HG03460 (cell line): ENCODE measurements at regions not wholly inside any gene's neighbourhood (a gene's known extent, or its start where the extent isn't known, plus 50 kb on each side); places are given as distances from the start of the nearest gene placed in this dataset.

ENCODE experiments used
- ATAC-seq: cut with Tn5 transposase; IDR thresholded peaks from one replicate; pipeline ENCODE4 v1.9.1; 2021; ENCODE audit not compliant: unreplicated experiment

DNA sequence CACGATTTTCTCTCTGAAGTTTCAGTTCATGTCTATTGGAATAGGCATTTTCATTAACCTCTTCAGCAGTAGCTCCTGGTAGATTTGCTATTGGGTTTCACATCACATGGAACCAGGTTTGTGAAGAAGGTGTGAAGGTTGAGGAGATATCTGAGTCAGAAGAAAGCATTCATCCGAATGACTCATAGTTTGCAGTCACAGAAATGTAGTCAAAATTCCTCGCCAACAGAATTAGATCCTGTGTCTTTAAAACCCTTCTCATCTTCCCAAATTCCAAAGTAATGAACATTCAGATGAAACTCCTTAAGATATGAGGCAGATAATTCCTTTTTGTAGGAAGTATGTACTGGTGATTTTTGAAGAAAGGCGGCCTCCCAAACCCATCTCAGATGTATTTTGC lies 125.0 kb upstream of the LARGE1 start:
- no peak for ATAC-seq

DNA sequence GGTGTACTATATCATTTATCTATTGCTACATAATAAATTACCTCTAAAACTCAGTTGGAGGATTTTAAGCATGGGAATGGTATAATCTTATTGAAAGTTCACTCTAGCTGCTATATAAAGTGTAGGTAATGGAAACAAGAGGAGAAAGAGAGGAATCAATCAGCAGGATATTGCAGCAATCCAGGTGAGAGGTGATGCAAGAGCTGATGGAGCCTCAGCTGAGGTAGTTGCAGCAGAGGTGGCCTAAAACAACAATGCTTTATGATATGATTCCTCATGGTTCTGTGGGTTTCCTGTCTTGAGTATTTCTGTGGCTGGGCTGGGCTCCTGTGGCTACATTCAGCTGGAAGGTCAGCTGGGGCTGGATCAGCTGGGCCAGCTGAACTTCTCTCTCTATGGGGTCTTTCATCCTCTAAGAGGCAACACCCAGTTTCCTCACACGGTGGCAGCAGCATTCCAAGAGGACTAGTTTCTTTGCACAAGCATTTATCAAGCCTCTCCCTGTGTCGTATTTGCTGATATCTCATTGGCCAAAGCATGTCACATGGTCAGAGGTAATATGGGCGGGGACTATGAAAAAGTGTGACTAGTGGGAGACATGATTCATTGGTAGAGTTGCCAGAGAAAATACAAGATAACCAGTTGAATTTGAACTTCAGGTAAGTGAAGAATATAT lies 135.4 kb upstream of the LARGE1 start:
- ATAC-seq, result no peak

DNA sequence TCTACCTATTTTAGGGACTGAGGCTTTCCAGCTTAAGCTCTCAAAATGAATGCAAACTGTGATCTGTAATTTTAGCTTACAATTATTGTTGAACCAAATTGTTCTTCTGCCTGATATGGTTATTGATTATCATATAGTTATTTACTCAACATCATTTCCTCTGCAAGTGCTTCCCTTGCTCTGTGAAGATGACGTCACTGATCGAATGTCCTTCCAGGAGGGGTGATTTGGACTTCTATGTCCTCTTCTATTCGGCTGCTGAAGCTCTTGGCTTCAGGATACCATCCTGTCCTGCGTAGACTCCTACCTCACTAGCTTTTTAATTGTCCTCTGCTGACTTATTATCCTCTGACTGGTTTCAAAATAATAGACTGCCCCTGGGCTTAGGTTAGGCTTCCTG lies 137.4 kb upstream of the LARGE1 start:
- ATAC-seq, result no peak

DNA sequence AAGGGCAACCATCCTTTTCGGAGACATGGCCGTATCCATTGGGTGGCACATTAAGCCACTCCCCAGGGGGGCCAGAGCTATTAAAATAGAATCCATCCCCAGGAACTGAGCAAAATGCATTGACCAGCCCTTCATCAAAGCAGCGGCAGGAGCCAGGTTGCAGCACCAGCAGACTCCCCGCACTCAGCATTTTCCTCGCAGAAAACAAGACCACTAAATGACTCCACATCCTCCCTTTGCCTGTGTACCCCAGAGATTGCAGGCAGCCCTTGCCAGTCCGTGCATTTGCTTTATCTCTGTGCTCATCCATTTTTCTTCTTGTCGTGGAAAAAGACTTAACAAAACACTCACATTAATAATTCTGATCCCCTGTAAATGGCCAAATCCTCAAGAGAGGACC lies 144.4 kb upstream of the LARGE1 start:
- ATAC-seq, result no peak

DNA sequence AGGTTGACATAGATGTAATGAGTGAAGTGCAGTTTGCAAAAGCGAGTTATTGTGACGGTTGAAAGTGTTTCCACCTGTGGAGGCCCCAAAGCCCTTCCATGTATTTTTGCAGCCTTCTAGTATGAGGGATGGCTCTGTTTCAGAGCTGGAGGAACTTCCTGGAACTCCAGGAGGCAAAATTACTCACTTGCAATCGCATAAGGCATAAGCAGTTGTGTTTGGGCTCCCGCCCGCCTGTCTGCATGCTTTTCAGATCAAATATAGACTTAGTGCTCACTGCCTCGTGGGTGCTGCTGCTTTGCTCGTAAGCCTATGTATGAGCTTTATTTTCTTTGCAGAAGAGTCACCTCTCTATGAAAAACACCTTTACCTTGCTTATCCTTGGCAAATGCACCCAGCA lies 146.8 kb upstream of the LARGE1 start:
- no peak for ATAC-seq

DNA sequence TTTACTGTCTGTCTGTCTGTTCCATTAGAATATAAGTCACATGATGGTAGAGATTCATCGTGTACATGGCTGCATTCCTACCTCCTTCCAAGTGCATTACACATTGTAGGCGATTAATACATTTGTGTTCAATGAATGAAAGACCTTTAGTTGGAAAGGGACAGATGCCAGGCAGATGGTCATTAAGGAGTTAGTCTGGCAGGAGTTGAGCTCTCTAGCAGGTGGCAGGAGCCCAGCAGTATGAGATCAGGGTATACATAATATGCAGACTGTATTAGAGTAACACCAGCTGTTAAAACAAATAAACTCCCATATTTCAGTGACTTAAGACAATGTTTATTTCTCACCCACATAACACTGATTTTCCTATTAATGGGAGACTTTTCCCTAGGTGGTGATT lies 147.7 kb upstream of the LARGE1 start:
- ATAC-seq, result no peak

DNA sequence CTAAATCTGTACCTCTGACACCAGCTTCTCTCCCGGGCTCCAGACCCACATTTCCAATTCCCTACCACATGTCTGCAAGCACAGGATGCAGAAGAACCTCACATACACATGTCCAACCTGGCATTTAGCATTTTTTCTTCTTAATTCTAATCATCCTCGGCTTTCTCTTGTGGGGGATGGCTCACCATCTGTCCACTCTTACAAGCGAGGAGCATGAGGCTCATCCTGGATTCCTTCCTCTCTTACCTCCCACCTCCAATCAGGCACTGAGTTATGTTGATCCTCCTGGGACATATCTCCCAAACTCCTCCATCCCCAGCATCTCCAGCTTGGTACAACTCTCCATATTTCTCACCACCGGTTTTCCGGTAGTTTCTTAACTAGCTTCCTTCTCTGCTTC lies 149.8 kb upstream of the LARGE1 start:
- ATAC-seq, result no peak

DNA sequence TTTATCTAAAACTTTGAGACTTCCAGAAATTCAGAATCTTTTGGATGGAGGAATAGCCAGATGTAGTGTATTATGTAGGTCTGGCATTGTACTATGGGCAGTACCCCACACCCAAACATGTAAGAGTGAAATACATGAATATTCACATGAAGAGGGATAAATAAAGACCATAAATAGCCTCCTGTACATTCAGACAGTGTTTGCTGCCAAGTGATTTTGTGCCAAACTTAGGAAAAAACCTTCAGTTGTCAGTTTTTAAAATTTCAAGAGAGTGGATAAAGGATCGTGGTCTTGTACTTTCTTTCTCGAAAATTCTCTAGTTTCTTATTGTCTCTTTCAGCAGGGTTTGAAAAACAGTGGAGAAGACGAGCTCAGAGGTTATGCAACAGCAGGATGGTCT lies 150.3 kb upstream of the LARGE1 start:
- no peak for ATAC-seq

DNA sequence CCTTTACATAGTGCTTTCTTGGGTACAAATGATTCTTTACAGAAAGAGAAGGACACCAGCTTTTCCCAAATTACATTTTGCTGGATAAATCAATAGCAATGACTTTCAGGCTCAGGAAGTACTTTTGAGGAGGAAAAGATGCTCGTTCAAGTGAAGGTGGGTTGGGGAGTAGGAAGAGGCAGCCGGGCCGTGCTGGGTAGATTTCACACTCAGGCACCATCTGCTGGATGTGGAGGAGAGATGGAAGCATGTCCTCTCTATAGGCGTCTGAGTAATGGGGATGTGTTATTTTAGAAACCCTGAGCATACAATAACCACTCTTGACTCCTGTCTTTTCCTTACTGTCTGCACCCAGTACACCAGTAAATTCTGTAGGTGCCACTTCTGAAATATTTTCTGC lies 152.3 kb upstream of the LARGE1 start:
- no peak for ATAC-seq

DNA sequence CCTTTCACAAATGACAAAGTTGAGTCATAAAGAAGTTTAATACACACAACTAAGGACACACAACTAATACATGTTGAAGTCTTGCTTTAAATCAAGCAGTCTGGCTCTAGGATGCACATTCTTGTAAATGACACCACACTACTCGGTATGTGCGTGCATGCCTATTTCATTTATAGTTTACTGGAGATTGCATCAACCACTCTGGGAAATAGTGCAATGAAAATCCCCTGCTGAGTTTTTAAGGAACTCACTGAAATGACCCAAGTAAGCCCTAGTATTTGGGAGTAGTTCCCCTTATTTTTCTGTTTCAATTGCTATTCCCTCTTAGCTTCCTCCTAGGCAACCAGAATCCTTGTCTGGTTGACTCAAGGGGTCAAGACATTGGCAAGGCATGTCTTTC lies 160.2 kb upstream of the LARGE1 start:
- no peak for ATAC-seq

DNA sequence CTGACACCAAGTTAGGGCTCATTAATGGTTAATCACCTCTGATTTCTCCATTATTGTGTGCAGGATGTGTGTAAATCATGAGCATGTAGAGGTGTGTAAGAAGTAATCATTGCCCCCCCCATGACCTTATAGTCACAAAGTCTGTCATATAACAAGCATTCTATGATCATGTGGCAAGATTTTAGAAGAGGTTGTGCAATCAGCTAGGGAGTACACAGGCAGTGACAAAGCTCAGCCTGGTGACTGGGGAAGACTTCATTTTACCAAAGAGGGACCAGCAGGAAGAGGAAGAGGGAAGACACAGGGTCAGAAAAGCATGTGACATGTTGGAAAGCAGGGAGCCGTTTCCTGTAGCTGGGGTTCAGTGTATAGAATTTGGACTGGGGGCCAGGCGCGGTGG lies 176.5 kb upstream of the LARGE1 start:
- no peak for ATAC-seq

DNA sequence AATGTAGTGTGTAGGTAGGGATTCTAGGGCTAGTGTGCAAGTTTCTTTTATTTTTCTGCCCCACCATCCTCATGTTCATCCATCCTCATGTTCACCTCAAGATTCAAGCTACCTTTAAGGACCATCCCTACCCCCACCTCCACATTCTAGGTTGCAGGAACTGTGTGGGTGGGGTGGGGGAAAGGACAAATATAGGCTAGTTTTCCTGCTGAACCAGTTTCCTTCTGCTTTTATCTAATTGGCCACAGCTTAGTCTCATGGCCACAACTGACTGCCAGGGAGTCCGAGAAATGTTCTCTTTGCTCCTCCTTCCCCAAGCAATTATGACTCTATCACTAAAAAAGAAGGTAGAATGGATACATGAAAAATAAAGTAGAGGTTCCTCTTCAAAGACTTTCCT lies 179.0 kb upstream of the LARGE1 start:
- no peak for ATAC-seq

DNA sequence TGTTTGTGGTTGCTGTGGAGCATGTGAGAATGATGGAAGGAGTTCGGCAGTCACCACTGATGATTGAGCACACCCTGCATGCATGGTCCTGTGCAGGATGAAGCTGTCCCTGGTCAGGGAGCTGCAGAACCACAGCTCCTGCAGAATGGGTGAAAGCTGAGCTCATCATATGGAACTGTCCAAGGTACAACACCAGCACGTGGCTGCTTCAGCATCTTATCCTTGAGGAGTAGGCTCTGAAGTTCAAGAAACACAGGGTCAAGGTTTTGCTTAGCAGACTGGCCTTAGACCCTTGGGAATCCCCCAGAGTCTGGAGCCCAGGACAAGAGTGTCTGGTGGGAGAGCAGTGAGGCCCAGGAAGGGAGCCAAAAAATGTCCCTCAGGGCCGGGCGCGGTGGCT lies 182.4 kb upstream of the LARGE1 start:
- no peak for ATAC-seq

DNA sequence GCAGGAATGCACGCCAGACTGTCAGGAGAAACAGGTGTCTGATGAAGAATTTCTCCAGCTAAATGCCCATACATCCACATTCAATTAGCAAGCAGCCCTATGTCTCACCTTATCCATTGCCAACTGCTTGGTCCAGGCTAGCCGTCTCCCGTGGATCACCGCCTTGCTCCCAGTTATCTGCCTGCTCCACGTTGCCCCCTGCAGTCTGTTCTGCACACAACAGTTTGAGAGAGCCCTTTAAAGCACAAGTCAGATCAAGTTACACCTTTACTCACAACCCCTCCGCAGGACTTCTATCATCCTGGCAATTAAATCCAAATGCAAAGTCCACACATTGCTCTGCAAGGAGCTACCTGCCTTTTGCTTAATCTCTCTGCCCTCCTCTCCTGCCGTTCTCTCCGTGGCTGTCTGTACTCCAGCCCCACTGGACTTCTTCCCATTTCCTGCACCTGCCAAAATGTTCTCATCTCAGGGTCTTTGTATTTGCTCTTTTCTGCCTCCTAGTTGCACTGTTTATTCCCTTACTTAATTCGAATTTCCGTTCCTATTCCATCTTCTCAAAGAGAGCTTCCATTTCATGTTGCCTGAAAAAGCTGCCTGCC lies 185.3 kb upstream of the LARGE1 start:
- ATAC-seq, result no peak

DNA sequence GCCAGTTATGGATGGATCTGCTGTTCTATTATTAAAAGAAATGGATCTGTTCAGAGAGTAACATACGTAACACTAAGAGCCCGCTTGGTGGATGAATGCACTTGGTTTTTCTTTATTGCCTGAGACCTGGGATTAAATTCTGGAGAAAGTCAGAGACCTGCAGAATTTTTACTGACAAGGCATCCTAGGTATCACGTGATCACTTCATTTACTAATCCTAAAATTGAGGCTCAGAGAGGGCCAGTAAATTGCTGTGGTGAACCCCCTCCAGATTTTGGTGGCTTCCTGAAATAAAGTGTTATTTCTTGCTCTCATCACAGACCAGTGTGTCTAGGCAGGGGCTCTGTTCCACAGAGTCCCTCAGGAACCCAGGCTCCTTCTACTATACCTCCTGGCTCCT lies 187.9 kb upstream of the LARGE1 start:
- ATAC-seq, result no peak

DNA sequence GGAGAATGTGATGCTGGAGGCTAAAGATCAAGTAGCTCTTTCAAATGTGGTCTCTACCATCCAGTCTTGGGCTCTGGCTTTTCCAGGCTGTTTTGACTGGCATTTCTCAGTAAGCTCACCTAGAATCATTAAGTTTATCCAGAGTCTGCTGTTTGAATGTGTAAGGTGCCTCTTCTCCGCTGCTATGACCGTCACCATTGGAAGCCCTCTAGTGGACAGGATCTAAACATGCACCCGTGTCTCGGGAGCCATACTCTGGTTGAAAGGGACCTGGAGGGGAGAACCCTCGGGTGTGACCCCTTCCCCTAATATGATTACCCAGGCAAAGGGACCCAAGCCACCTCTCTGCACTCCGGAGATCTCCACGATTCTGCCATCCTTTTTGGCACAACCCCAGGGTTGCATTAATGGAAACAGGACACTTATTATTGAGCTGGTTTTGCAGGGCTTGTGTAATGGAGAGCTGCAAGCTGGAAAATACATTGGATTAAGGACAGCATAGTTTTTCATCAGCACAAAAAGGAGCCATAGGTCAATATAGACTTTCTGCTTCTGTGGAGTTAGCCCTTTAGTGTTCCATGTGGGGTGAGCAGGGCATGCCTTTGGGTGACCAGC lies 191.0 kb upstream of the LARGE1 start:
- no peak for ATAC-seq

DNA sequence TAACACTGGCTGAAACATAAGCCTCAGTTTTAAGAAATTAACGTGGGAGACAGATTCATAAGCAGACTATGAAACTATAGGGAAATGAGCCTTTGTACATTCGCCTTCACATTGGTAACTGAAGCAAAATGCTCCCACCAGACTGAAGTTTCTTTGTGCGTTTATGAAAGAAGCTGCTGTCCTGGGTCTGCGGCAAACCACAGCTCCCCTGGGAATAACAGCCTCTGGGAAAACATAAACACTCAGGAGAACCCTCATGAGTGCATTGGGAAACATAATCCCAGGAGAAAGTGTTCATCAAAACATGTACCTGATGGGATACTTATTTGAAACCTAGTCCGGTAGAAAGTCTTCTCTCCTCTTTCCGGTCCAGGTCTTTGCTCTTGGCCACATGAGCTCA lies 193.1 kb upstream of the LARGE1 start:
- no peak for ATAC-seq

DNA sequence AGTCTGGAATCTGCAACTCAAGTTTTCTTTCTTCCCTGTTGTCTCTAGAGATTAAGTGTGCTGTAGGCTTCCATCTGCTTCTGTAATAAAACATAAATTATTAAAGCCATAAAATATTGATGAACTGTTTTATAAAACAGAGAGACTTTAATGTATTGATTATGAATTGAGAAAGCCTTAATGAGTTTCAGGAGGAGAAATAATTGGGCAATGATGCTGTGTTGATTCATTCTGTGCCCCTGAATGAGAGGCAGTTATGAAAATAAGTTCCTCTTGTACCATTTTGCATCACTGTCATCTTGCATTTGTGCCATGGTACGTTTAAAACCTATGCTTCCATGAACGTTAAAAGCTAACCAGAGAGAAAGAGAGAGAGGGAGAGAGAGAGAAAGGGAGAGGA lies 194.1 kb upstream of the LARGE1 start:
- no peak for ATAC-seq

DNA sequence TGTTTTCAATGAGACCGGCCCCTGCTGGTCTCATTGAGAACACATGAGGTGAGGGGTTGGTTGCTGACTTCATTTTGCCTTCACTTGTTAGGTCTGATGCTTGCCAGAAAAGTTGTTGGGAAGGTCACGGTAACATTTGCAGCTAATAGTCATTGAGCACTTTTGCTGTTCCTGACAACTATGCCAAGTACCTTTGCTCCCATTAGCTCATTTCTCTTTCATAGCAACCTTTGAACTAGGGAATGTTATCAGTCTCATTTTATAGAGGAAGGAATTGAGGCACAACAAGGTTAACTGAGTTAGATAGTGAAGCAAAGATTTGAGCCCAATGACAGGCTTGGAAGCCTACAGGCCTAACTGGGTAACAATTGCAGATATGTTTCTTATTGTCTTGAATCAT lies 195.4 kb upstream of the LARGE1 start:
- no peak for ATAC-seq

DNA sequence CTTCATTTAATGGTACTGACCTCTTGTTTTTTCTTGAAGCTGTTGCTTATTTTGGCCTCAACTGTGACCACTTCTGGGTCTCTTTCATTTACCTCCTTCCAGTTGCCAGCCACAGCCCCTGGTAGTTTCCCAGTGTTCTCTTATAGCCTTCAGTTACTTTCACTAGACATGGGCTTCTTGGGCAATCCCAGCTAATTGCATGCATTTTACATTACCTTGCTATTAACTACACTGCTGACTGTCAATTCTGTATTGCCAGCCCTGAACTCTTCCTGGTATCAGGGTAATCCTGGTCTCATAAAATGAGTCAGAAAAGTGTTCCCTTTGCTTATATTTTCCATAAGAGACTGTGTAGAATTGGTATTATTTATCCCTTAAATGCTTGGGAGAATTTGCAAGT lies 195.8 kb upstream of the LARGE1 start:
- ATAC-seq, result no peak

DNA sequence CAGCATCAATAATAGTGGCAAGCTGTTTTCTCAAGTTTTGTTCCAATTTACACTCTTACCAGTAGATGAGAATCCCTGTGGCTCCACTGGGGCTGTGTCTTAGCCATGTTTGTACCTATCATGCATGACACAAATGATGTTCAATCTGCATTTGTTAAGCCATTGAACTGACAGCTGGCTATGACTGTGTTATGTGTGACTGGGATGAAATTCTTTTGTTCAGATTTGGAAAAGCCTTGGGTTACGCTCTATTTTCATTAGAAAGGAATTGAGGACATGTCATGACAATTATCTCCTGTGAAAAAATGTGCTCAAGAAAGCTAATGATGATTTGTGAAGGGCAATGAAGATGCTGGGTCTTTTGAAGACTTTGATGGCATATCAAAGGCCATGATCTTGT lies 201.8 kb upstream of the LARGE1 start:
- ATAC-seq, result no peak

DNA sequence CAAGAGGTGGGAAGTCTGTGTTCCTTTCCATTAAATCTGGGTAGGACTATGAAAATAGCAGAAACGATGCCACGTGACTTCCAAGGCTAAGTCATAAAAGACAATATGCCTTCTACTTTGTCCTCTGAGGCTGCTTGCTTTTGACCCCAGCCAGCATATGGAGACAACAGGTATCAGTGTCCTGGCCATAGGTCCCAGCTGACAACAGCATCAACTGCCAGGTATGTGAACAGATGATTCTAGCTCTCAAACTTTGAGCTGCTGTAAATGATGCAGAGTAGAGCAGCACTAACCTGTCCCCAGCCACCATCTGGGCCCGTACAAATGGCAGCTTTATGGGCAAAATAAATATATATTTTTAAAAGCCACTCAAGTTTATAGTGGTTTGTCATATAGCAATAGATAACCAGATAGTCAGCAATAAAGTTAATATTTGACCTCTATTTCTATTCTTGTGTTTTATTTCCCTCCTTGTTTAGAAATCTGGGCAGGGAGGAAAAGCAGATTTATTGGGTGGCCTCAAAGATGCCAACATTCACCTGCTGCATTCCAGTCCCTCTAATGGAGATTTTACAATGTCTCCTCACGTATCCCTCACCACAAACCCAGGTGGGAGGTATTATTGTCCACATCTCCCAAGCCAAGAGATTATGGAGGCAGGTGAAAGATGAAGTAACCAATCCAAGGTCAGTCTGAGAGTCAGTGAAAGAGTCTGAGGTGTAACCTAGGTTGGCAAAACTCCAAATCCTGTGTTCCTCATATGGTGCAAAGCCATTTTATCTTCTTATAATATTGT lies 209.6 kb upstream of the LARGE1 start:
- no peak for ATAC-seq
